ENCODE measurements at regions not wholly inside any gene's neighbourhood (a gene's known extent, or its start where the extent isn't known, plus 50 kb on each side); places are given as distances from the start of the nearest gene placed in this dataset.

- TF ChIP-seq CTCF (IDR thresholded peaks at IDR 0.05) = no peak
- TF ChIP-seq POLR2A (IDR thresholded peaks at IDR 0.05) = no peak
These were observed 146.6 kb downstream of the FGF1 start for GRCh38 chr5:142539154-142539740.

All from lower leg skin (tissue), 3 donors.